PFSK-1 (cell line): ENCODE measurements at regions not wholly inside any gene's neighbourhood (a gene's known extent, or its start where the extent isn't known, plus 50 kb on each side); places are given as distances from the start of the nearest gene placed in this dataset.

Source experiments
- FOXP2 ChIP-seq: optimal IDR thresholded peaks from 2 replicates; pipeline ENCODE3; 2011; ENCODE audit warnings: borderline replicate concordance, control low read depth, inconsistent platforms; ENCODE audit not compliant: insufficient read depth; ENCODE audit errors: extremely low read length, extremely low read depth
- POLR2AphosphoS5 ChIP-seq: IDR thresholded peaks from 2 replicates; pipeline ENCODE4 v1.6.1; 2012; ENCODE audit warnings: low read depth, mild to moderate bottlenecking, control low read depth, low read length, moderate library complexity
- SIN3A ChIP-seq: IDR thresholded peaks from 2 replicates; pipeline ENCODE4 v1.6.1; 2012; ENCODE audit warnings: mild to moderate bottlenecking, low read length, moderate library complexity, borderline replicate concordance; ENCODE audit not compliant: insufficient read depth
- TAF1 ChIP-seq: IDR thresholded peaks from 2 replicates; pipeline ENCODE4 v1.6.1; 2012; ENCODE audit warnings: low read length, control low read depth, borderline replicate concordance; ENCODE audit not compliant: insufficient read depth
- TF ChIP-seq, protein P1 (sequence below), 2 experiments: IDR thresholded peaks; 2 replicates each; pipeline versions ENCODE4 v1.6.1 to v1.8.0; 2011 to 2012; ENCODE audit warnings: low read depth in 2 of 2, low read length in 2 of 2, control low read depth in 1 of 2, inconsistent platforms in 1 of 2, mild to moderate bottlenecking in 1 of 2, moderate library complexity in 1 of 2; ENCODE audit not compliant: insufficient read depth in 1 of 2

DNA sequence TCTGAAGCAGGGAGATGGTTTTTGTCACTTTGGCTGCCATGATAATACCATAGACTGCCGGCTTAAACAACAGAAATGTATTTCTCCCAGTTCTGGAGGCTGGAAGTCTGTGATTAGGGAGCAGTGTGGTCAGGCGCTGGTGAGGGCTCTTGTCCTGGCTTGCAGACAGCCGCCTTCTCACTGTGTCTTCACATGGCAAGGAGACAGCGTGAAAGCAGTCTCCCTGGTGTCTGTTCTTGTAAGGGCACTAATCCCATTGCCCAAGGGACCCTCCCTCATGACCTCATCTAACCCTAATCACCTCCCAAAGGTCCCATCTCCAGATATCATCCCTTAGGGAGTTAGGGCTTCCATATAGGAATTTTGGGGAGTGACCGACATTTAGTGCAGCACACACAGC, 167.0 kb downstream of the ENGASE start:
- TF ChIP-seq FOXP2 (no peak), POLR2AphosphoS5 (no peak), TAF1 (no peak), SIN3A (no peak)
- TF ChIP-seq, protein P1, sequence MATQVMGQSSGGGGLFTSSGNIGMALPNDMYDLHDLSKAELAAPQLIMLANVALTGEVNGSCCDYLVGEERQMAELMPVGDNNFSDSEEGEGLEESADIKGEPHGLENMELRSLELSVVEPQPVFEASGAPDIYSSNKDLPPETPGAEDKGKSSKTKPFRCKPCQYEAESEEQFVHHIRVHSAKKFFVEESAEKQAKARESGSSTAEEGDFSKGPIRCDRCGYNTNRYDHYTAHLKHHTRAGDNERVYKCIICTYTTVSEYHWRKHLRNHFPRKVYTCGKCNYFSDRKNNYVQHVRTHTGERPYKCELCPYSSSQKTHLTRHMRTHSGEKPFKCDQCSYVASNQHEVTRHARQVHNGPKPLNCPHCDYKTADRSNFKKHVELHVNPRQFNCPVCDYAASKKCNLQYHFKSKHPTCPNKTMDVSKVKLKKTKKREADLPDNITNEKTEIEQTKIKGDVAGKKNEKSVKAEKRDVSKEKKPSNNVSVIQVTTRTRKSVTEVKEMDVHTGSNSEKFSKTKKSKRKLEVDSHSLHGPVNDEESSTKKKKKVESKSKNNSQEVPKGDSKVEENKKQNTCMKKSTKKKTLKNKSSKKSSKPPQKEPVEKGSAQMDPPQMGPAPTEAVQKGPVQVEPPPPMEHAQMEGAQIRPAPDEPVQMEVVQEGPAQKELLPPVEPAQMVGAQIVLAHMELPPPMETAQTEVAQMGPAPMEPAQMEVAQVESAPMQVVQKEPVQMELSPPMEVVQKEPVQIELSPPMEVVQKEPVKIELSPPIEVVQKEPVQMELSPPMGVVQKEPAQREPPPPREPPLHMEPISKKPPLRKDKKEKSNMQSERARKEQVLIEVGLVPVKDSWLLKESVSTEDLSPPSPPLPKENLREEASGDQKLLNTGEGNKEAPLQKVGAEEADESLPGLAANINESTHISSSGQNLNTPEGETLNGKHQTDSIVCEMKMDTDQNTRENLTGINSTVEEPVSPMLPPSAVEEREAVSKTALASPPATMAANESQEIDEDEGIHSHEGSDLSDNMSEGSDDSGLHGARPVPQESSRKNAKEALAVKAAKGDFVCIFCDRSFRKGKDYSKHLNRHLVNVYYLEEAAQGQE (IDR thresholded peaks at IDR 0.05; ENCODE audit: insufficient read depth in 1 of 2, low read depth in 2 of 2, low read length in 2 of 2): no peak

DNA sequence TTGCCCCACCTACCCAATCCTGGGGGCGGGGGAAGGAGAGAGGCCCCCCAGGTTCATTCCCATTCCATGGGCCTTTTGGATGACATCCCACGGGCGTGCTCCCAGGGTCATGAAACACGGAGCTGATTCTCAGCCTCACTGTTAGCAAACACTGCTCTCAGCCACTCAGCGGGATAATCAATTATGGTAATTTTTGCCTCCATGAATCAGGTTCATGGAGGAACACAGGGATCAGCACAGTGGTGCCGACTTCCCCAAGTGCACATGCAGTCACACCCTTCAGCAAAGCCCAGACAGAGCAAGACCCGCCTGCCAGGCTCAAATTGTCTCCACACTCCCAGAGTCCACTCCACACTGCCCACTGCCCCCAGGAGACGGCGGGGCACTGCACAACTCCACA, 164.6 kb downstream of the ENGASE start:
- TF ChIP-seq POLR2AphosphoS5 (no peak), FOXP2 (no peak), SIN3A (no peak), TAF1 (no peak)
- TF ChIP-seq, protein P1 (IDR thresholded peaks at IDR 0.05; ENCODE audit: insufficient read depth in 1 of 2, low read depth in 2 of 2, low read length in 2 of 2): no peak

DNA sequence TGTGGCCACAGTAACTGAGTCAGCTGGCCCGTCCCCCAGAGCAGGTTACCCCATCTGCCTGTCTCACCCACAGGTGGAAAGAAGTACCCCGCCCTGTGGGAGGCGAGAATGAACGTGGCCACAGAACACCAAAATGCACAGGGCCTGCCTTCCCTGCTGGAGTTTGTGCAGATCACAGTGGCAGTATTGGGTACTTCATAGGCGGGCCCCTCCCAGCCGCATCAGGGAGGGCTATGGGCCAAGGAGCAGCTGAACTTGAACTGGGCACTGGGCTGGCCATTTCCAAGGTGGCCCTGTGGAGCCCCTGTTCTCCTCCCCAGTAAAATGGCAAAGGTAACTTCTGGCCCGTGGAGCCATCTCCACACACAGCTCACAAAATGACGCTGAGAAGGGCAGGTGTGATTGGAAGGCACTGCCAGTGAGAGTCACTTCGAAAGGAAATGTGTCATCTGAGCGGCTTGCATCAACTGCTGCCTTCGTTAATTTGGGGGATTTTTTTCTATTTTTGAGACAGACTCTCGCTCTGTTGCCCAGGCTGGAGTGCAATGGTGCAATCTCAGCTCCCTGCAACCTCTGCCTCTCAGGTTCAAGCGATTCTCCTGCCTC, 162.9 kb downstream of the ENGASE start:
- no peak for TF ChIP-seq POLR2AphosphoS5
- TF ChIP-seq TAF1: no peak
- TF ChIP-seq, protein P1 (IDR thresholded peaks at IDR 0.05; ENCODE audit: insufficient read depth in 1 of 2, low read depth in 2 of 2, low read length in 2 of 2): no peak
- no peak for TF ChIP-seq SIN3A
- TF ChIP-seq FOXP2: no peak

DNA sequence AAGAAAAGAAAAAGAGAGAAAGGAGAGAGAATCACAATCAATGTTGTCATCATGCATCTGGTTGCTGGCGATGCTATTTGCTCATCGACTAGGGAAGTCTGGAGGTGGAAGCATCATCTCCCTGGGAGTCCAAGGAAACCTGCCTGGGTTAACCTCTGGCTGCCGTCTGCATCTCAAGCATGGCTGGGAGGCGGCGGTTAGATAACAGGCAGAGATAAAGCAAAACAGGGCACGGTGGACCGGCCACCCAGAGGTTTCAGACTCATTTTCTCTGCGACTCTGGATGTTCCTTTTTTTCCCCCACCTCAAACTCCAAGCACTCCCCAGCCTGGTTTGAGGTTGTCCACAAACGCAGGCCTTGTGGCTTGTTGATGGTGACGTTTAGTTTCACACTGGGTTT, 161.2 kb downstream of the ENGASE start:
- TF ChIP-seq, protein P1 (IDR thresholded peaks at IDR 0.05; ENCODE audit: insufficient read depth in 1 of 2, low read depth in 2 of 2, low read length in 2 of 2): no peak
- TF ChIP-seq FOXP2: no peak
- TF ChIP-seq SIN3A: no peak
- no peak for TF ChIP-seq TAF1
- no peak for TF ChIP-seq POLR2AphosphoS5
